Heart right ventricle (tissue), 16 donors: ENCODE measurements at regions not wholly inside any gene's neighbourhood (a gene's known extent, or its start where the extent isn't known, plus 50 kb on each side); places are given as distances from the start of the nearest gene placed in this dataset.
A peak's percentile ranks its signal among the peaks of the same experiment; 100 is the strongest.

ENCODE experiments used
- ATAC-seq, 8 donors: fragments of 200-7000 bp; cut with Tn5 transposase; one replicate each; pipeline ENCODE4 v1.9.1; 2020; ENCODE audit warnings: mild to moderate bottlenecking in 8 of 8, moderate library complexity in 8 of 8, moderate number of reproducible peaks in 1 of 8
- DNase-seq, 2 donors: peaks; one replicate each; pipeline ENCODE4 v3.0.0-alpha.2; 2020
- H3K27ac ChIP-seq, 10 donors: fragments of 200-600 bp; sonication (generic) in 2 of 10; one replicate each; pipeline versions ENCODE4 v1.5.0 to v1.8.0; 2020 to 2022; ENCODE audit warnings: mild to moderate bottlenecking in 3 of 10
- H3K27me3 ChIP-seq, 7 donors: fragments of 200-600 bp; one replicate each; pipeline ENCODE4 v1.8.0; 2021 to 2022; ENCODE audit warnings: mild to moderate bottlenecking in 2 of 7
- H3K36me3 ChIP-seq, 9 donors: fragments of 200-600 bp; sonication (generic) in 1 of 9; one replicate each; pipeline versions ENCODE4 v1.5.0 to v1.8.0; 2020 to 2022; ENCODE audit warnings: mild to moderate bottlenecking in 2 of 9
- H3K4me1 ChIP-seq, 9 donors: fragments of 200-600 bp; sonication (generic) in 1 of 9; one replicate each; pipeline versions ENCODE4 v1.5.0 to v1.8.0; 2020 to 2022; ENCODE audit warnings: mild to moderate bottlenecking in 4 of 9
- H3K4me3 ChIP-seq, 10 donors: fragments of 200-600 bp; sonication (generic) in 2 of 10; one replicate each; pipeline versions ENCODE4 v1.5.0 to v1.8.0; 2020 to 2022; ENCODE audit warnings: mild to moderate bottlenecking in 7 of 10, moderate library complexity in 2 of 10
- H3K9me3 ChIP-seq, 11 donors: fragments of 200-600 bp in 10 of 11; sonication (generic) in 2 of 11; one replicate each; pipeline versions ENCODE4 v1.5.0 to v1.8.0; 2013 to 2022; ENCODE audit warnings: mild to moderate bottlenecking in 2 of 11, control low read depth in 1 of 11, moderate library complexity in 1 of 11
- WGBS, 2 donors: extraction: QIAGEN DNeasy Blood & Tissue Kit; methylation state at CpG; one replicate each; pipeline ENCODE4 v1.1.7; 2013; ENCODE audit warnings: inconsistent platforms in 1 of 2; 5-methylcytosine and 5-hydroxymethylcytosine counted together
- intact Hi-C, 10 donors: fragments of 100-400 bp; cut with DNase I; formaldehyde crosslinking; loops; one replicate each; pipeline versions ENCODE4 v1.11.1 to v1.14.2; 2022
- TF ChIP-seq, protein P1 (sequence below), 9 donors: fragments of 200-600 bp; sonication (generic) in 2 of 9; IDR thresholded peaks; one replicate each; pipeline versions ENCODE4 v1.5.0 to v1.8.0; 2021 to 2022; ENCODE audit warnings: antibody characterized with exemption in 9 of 9, mild to moderate bottlenecking in 5 of 9, moderate library complexity in 1 of 9
- donor health status: Arrhythmogenic right ventricular cardiomyopathy.
- donor health status: ischemic (EF 13 %, LVEDD 7.1; RV severe dilation, severe dysfunction).
- donor health status: healthy with polysubstance abuse.
- donor health status: DM: no; HTN: yes; CAD: no.
- donor health status: DM: no; HTN: no; CAD: no.
- donor health status: ischemic (EF 25% LVEDD 6.9; RV normal size, moderate dysfunction).
- donor health status: ischemic (EF 25% LVEDD 5.7; RV mildly dilated, moderate dysfunction).
- donor health status: healthy.
- donor health status: DM: yes; HTN: yes; CAD: no.
- donor health status: Ischemic cardiomyopathy.
- donor health status: ischemic (EF 35%, LVEDD 5.7; RV mildly dilated, moderate dysfunction).
- donor health status: nonischemic (EF 11% LVEDD 7.7; RV severe dilation, severe dysfunction).
- donor health status: DM: yes; HTN: yes; CAD: no.
- donor health status: PGD.
- donor health status: ischemic (EF 29% LVEDD 5.4; RV normal size, mild dysfunction).
- donor health status: nonischemic (EF 23%, LVEDD 6.1; RV moderate dilation, normal function).

DNA sequence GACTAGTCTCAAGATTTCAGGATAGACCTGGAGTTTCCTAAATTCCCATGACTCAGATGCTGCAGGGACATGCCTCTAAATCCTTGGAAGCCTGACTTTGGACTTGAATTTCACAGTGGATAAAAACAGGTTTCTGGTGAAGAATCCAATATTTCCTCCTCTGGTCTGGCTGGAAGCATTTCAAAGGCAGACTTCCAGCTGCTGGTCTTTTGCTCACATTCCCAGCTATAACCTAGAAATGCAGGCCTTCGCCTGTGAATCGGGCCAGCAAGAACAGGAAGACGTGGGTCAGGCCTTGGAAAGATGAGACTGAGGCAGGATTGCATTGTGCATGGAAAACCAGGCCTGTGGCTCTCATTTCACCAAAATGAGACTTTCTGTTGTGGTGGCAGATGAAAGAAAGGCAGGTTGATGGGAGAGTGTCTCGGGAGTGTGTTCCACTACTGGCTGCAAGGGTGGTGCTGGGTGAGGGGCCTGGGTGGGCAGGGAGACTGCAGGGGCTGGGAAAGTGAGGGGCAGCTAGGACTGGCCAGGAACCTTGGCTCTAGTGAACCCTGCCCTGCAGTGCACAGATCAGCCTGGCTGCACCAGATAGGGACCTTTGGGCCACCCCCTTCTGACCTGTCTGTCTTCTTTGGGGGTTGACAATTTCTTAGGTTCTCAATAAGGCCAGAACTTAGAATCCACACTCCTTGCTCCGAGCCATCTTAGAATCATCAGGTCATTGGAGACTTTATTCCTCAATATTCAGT lies 488.8 kb upstream of the MKI67 start:
- TF ChIP-seq, protein P1, sequence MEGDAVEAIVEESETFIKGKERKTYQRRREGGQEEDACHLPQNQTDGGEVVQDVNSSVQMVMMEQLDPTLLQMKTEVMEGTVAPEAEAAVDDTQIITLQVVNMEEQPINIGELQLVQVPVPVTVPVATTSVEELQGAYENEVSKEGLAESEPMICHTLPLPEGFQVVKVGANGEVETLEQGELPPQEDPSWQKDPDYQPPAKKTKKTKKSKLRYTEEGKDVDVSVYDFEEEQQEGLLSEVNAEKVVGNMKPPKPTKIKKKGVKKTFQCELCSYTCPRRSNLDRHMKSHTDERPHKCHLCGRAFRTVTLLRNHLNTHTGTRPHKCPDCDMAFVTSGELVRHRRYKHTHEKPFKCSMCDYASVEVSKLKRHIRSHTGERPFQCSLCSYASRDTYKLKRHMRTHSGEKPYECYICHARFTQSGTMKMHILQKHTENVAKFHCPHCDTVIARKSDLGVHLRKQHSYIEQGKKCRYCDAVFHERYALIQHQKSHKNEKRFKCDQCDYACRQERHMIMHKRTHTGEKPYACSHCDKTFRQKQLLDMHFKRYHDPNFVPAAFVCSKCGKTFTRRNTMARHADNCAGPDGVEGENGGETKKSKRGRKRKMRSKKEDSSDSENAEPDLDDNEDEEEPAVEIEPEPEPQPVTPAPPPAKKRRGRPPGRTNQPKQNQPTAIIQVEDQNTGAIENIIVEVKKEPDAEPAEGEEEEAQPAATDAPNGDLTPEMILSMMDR (IDR thresholded peaks at IDR 0.05): no peak
- WGBS, 2 donors: 67 to 75% methylated on average over 5 of the region's 5 CpGs
- H3K4me3 ChIP-seq: no peak overlapping the region
- no peaks in the 10 kb centered on the region for H3K36me3 ChIP-seq
- H3K27ac ChIP-seq: no peak overlapping the region
- DNase-seq (no peak), ATAC-seq (peak in 2 of 8 donors; percentile 18 to 46)
- no peaks in the 10 kb centered on the region for H3K9me3 ChIP-seq
- intact Hi-C loops: no loop called here
- H3K4me1 ChIP-seq: peaks cover 0 to 4% (median 0%) of the 10 kb centered on the region in 9 donors
- H3K27me3 ChIP-seq: no peaks in the 10 kb centered on the region

DNA sequence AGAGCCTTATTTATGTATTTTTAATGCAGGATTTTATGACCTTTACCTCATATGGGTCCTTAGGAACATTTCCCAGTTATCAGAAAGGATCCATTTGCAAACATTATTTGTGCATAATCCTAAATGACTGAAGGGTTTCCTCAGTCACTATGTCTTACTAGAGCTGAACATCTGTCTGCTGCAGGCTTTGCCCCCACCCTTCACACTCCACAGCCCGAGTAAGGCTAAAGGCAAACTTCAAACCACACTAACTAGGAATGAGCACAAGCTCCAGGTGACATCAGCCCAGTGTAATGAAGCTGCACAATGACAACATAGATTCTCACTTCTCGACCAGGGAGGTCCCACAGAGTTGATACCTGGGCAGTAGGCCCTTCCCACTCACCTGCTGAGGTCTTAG lies 491.3 kb upstream of the MKI67 start:
- WGBS, 2 donors: 65 to 69% methylated on average over 2 of the region's 2 CpGs
- Histone ChIP-seq H3K27ac (no peak overlapping the region), H3K4me3 (no peak overlapping the region), H3K27me3 (no peaks in the 10 kb centered on the region), H3K9me3 (no peaks in the 10 kb centered on the region), H3K4me1 (peaks cover 0 to 4% (median 0%) of the 10 kb centered on the region in 9 donors), H3K36me3 (no peaks in the 10 kb centered on the region)
- no peak for DNase-seq
- TF ChIP-seq, protein P1 (IDR thresholded peaks at IDR 0.05): no peak
- intact Hi-C loops: no loop called here
- no peak for ATAC-seq

DNA sequence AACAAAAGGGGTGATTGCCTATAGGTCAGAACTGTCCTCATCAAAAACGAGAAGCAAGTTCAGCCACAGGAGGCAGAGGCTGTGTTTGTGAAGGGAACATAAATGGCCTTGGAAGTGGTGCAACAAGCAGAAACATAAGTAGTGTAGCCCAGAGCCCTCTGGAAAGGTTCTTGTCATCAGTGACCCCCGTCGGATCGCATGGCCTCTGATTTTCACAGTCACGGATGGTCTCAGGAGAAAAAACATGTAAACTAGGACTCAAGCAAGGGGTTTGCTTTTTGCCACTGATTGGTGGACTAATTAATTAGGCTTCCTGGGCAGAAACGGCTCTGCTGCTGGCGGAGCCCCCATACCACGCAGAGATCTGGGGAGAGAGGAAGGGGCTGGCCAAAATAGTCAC lies 496.5 kb upstream of the MKI67 start:
- Histone ChIP-seq H3K27me3 (peaks cover 0 to 5% (median 0%) of the 10 kb centered on the region in 7 donors), H3K27ac (no peak overlapping the region), H3K4me3 (no peak overlapping the region), H3K36me3 (no peaks in the 10 kb centered on the region), H3K9me3 (no peaks in the 10 kb centered on the region), H3K4me1 (peaks cover 0 to 6% (median 0%) of the 10 kb centered on the region in 9 donors)
- intact Hi-C loops: loop anchor here in 1 of 10 donors (10.0 kb wide), 1 partner anchor 242 kb away; no protein-coding TSS in a partner anchor
- ATAC-seq (no peak), DNase-seq (no peak)
- TF ChIP-seq, protein P1 (IDR thresholded peaks at IDR 0.05): no peak
- WGBS, 2 donors: 89 to 90% methylated on average over 8 of the region's 8 CpGs

DNA sequence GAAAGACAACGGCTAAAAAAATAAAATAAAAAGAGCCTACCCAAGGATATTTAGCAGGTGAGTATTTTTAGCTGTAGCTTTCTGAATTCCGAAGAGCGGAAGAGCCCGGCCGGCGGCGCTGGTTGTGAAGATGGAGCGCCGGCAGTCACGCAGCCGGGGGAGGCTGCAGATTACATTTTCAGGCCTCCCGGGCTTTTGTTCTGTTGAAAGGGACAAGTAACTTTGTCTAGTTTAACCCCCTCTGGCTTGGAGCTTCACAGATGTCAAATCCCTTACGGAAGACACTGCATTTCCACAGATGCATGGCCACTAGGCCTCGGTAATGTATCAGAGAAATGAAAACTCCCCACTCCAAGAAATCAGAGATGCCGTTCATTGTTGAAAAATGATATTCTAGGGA lies 497.6 kb upstream of the MKI67 start:
- Histone ChIP-seq H3K4me1 (peaks cover 0 to 6% (median 0%) of the 10 kb centered on the region in 9 donors), H3K4me3 (peak overlapping the region in 1 of 10 donors; percentile 5), H3K36me3 (no peaks in the 10 kb centered on the region), H3K27me3 (peaks cover 0 to 5% (median 0%) of the 10 kb centered on the region in 7 donors), H3K9me3 (no peaks in the 10 kb centered on the region), H3K27ac (no peak overlapping the region)
- WGBS, 2 donors: 48 to 68% methylated on average over 15 of the region's 15 CpGs
- TF ChIP-seq, protein P1 (IDR thresholded peaks at IDR 0.05): no peak
- ATAC-seq (no peak), DNase-seq (no peak)
- intact Hi-C loops: loop anchor here in 1 of 10 donors (10.0 kb wide), 1 partner anchor 241 kb away; no protein-coding TSS in a partner anchor
